GM23338 (cell line): ENCODE measurements at regions not wholly inside any gene's neighbourhood (a gene's known extent, or its start where the extent isn't known, plus 50 kb on each side); places are given as distances from the start of the nearest gene placed in this dataset.

Experiments used
- ATAC-seq: fragments of 200-7000 bp; cut with Tn5 transposase; 3 replicates; pipeline ENCODE4 v1.9.1; 2020
- DNase-seq: peaks from one replicate; pipeline ENCODE4 v3.0.0-alpha.2; 2015; ENCODE audit warnings: low spot score
- H2AFZ ChIP-seq: fragments of 200-600 bp; sonication (generic); 2 replicates; pipeline ENCODE4 v1.8.0; 2016; ENCODE audit warnings: antibody characterized with exemption, mild to moderate bottlenecking, moderate library complexity
- H3F3A ChIP-seq: fragments of 200-600 bp; sonication (generic); replicated peaks from 2 replicates; pipeline ENCODE4 v1.8.0; 2017; ENCODE audit warnings: antibody characterized with exemption, mixed run types, low read depth
- H3K27ac ChIP-seq: fragments of 200-600 bp; sonication (generic); 2 replicates; pipeline ENCODE4 v1.6.1; 2016; ENCODE audit warnings: low read depth
- H3K27me3 ChIP-seq: fragments of 200-600 bp; sonication (generic); 2 replicates; pipeline ENCODE4 v1.8.0; 2016; ENCODE audit warnings: mild to moderate bottlenecking, mixed run types, moderate library complexity; ENCODE audit not compliant: insufficient read depth
- H3K36me3 ChIP-seq: fragments of 200-600 bp; sonication (generic); 2 replicates; pipeline ENCODE4 v1.8.0; 2016; ENCODE audit warnings: mild to moderate bottlenecking; ENCODE audit not compliant: insufficient read depth
- H3K4me1 ChIP-seq: fragments of 200-600 bp; sonication (generic); 2 replicates; pipeline ENCODE4 v1.8.0; 2016; ENCODE audit warnings: mild to moderate bottlenecking, moderate library complexity; ENCODE audit not compliant: insufficient read depth
- H3K4me2 ChIP-seq: fragments of 200-600 bp; sonication (generic); 2 replicates; pipeline ENCODE4 v1.7.1; 2017; ENCODE audit warnings: mixed run types
- H3K4me3 ChIP-seq: fragments of 200-600 bp; sonication (generic); 2 replicates; pipeline ENCODE4 v1.6.1; 2016; ENCODE audit warnings: mixed run types
- H3K79me2 ChIP-seq: fragments of 200-600 bp; sonication (generic); replicated peaks from 2 replicates; pipeline ENCODE4 v1.8.0; 2017; ENCODE audit warnings: mild to moderate bottlenecking; ENCODE audit not compliant: insufficient read depth
- H3K9me2 ChIP-seq: fragments of 200-600 bp; sonication (generic); 2 replicates; pipeline ENCODE4 v1.8.0; 2017; ENCODE audit not compliant: insufficient read depth
- H4K20me1 ChIP-seq: fragments of 200-600 bp; sonication (generic); replicated peaks from 2 replicates; pipeline ENCODE4 v1.8.0; 2017; ENCODE audit warnings: mild to moderate bottlenecking; ENCODE audit not compliant: insufficient read depth
- H3K27ac Mint-ChIP-seq: 2 replicates; pipeline ENCODE4 v1.8.0; 2020; ENCODE audit warnings: inconsistent platforms, mild to moderate bottlenecking, moderate library complexity, mixed read lengths
- H3K27me3 Mint-ChIP-seq: 3 replicates; pipeline ENCODE4 v1.8.0; 2022; ENCODE audit warnings: low read depth, mild to moderate bottlenecking, moderate library complexity, mixed read lengths, inconsistent platforms; ENCODE audit not compliant: insufficient read depth, poor library complexity
- H3K36me3 Mint-ChIP-seq: 3 replicates; pipeline ENCODE4 v1.8.0; 2021; ENCODE audit warnings: low read depth, mild to moderate bottlenecking, inconsistent platforms, moderate library complexity, mixed read lengths
- H3K4me1 Mint-ChIP-seq: 3 replicates; pipeline ENCODE4 v1.8.0; 2020; ENCODE audit warnings: mild to moderate bottlenecking, inconsistent platforms, mixed read lengths
- H3K4me3 Mint-ChIP-seq: 3 replicates; pipeline ENCODE4 v1.8.0; 2021; ENCODE audit warnings: moderate library complexity, mild to moderate bottlenecking, inconsistent platforms, mixed read lengths
- H3K9me3 Mint-ChIP-seq: 3 replicates; pipeline ENCODE4 v1.8.0; 2020; ENCODE audit warnings: moderate library complexity, mild to moderate bottlenecking, inconsistent platforms, mixed read lengths
- CREB1 ChIP-seq: fragments of 250-450 bp; sonication (Bioruptor Pico); IDR thresholded peaks from 2 replicates; pipeline ENCODE4 v1.5.0; 2020; ENCODE audit warnings: low read depth, mild to moderate bottlenecking, moderate library complexity
- CTCF ChIP-seq, 2 experiments: fragments of 200-600 bp in 1 of 2; sonication (generic) in 1 of 2; conservative IDR thresholded peaks; 2 replicates each; pipeline versions ENCODE4 v1.5.1 to v1.6.1; 2016 to 2017; ENCODE audit warnings: antibody characterized with exemption in 2 of 2, low read depth in 2 of 2, mild to moderate bottlenecking in 2 of 2, moderate library complexity in 1 of 2
- ETS1 ChIP-seq: IDR thresholded peaks from 2 replicates; pipeline ENCODE4 v1.6.1; 2016; ENCODE audit warnings: antibody characterized with exemption
- EZH2 ChIP-seq: fragments of 200-600 bp; sonication (generic); IDR thresholded peaks from one replicate; pipeline ENCODE4 v1.8.0; 2017; ENCODE audit warnings: antibody characterized with exemption, mild to moderate bottlenecking, low read depth; ENCODE audit not compliant: unreplicated experiment
- EZH2phosphoT487 ChIP-seq: fragments of 200-600 bp; sonication (generic); IDR thresholded peaks from one replicate; pipeline ENCODE4 v1.8.1; 2018; ENCODE audit warnings: antibody characterized with exemption; ENCODE audit not compliant: unreplicated experiment
- JUNB ChIP-seq: IDR thresholded peaks from one replicate; pipeline ENCODE4 v1.6.1; 2016; ENCODE audit warnings: antibody characterized with exemption; ENCODE audit not compliant: unreplicated experiment
- NANOG ChIP-seq: IDR thresholded peaks from 2 replicates; pipeline ENCODE4 v1.6.1; 2016; ENCODE audit warnings: antibody characterized with exemption, borderline replicate concordance
- POLR2AphosphoS5 ChIP-seq: IDR thresholded peaks from 2 replicates; pipeline ENCODE4 v1.6.1; 2016; ENCODE audit warnings: antibody characterized with exemption, low read depth
- REST ChIP-seq: IDR thresholded peaks from one replicate; pipeline ENCODE4 v1.6.1; 2018; ENCODE audit warnings: antibody characterized with exemption; ENCODE audit not compliant: unreplicated experiment
- STAT1 ChIP-seq: IDR thresholded peaks from one replicate; pipeline ENCODE4 v1.6.1; 2016; ENCODE audit warnings: antibody characterized with exemption; ENCODE audit not compliant: unreplicated experiment
- ZNF114 ChIP-seq: fragments of 250-450 bp; sonication (Bioruptor Pico); IDR thresholded peaks from 2 replicates; pipeline ENCODE4 v1.5.0; 2020; ENCODE audit warnings: mild to moderate bottlenecking, moderate library complexity
- ZNF331 ChIP-seq: fragments of 250-450 bp; sonication (Bioruptor Pico); IDR thresholded peaks from 2 replicates; pipeline ENCODE4 v1.5.0; 2020; ENCODE audit warnings: low read depth, mild to moderate bottlenecking, moderate library complexity
- ZNF462 ChIP-seq: fragments of 250-450 bp; sonication (Bioruptor Pico); IDR thresholded peaks from 2 replicates; pipeline ENCODE4 v1.5.0; 2020; ENCODE audit warnings: mild to moderate bottlenecking, moderate library complexity

DNA sequence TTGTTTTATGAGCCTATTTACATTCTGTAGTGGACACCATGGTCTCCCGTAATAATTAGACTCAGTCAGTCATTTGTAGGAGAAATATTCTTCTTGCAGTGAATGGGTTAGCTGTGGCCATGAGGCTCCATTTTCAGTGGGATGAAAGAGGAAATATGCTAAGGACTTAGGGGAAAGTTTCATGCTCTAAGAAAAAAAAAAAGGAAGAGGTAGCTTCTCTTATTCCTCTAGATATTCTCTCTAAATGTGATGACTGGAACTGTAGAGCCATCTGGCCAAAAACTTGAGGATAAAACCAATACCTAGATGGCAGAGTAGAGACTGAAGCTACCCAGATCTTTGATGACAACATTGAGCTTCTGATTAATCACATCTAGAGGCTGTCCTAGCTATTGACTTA is 75.8 kb upstream of the SESN3 start:
- no peaks in the 10 kb centered on the region for H3K27me3 ChIP-seq
- no peak overlapping the region for H3K4me3 Mint-ChIP-seq

More for the DNA sequence above, 75.8 kb upstream of the SESN3 start:
- Histone ChIP-seq H3K4me2 (no peak overlapping the region), H2AFZ (no peak overlapping the region), H3K4me3 (no peak overlapping the region), H3F3A (no peaks in the 10 kb centered on the region), H4K20me1 (no peaks in the 10 kb centered on the region), H3K79me2 (no peaks in the 10 kb centered on the region), H3K27ac (no peak overlapping the region), H3K36me3 (no peaks in the 10 kb centered on the region), H3K9me2 (no peaks in the 10 kb centered on the region), H3K4me1 (no peaks in the 10 kb centered on the region)
- ATAC-seq = no peak
- DNase-seq = no peak
- Mint-ChIP-seq H3K36me3 (peaks cover 8% of the 10 kb centered on the region; the same call in 2 of the 3 replicates), H3K4me1 (peaks cover 17% of the 10 kb centered on the region), H3K27ac (no peak overlapping the region), H3K27me3 (peaks cover 2% of the 10 kb centered on the region), H3K9me3 (peaks cover 11% of the 10 kb centered on the region)
- TF ChIP-seq EZH2 = no peak
- no peak for TF ChIP-seq REST
- no peak for TF ChIP-seq ZNF462 (CRISPR knock-in tag)
- no peak for TF ChIP-seq NANOG
- no peak for TF ChIP-seq ETS1
- TF ChIP-seq EZH2phosphoT487 = no peak
- TF ChIP-seq ZNF331 (CRISPR knock-in tag) = no peak
- TF ChIP-seq POLR2AphosphoS5 = no peak
- no peak for TF ChIP-seq STAT1
- TF ChIP-seq JUNB = no peak
- no peak for TF ChIP-seq ZNF114 (CRISPR knock-in tag)
- no peak for TF ChIP-seq CREB1 (CRISPR knock-in tag)
- TF ChIP-seq CTCF (conservative IDR thresholded peaks at IDR 0.05; ENCODE audit: low read depth in 2 of 2) = no peak
